NCI-H2107 (cell line): ENCODE measurements at regions not wholly inside any gene's neighbourhood (a gene's known extent, or its start where the extent isn't known, plus 50 kb on each side); places are given as distances from the start of the nearest gene placed in this dataset.

Experiments used
- DNase-seq: peaks from one replicate; lab custom pipeline; 2025; lab: John Stamatoyannopoulos, UW

GRCh38 chr2:147468963-147469362 lies 375.9 kb upstream of the ACVR2A start:
- DNase-seq: no peak

- no peak for DNase-seq
These were observed 376.5 kb upstream of the ACVR2A start for GRCh38 chr2:147468349-147468748.

GRCh38 chr2:147467441-147467840 lies 377.4 kb upstream of the ACVR2A start:
- DNase-seq: no peak

- no peak for DNase-seq
These were observed 380.0 kb upstream of the ACVR2A start for GRCh38 chr2:147464737-147465357.

GRCh38 chr2:147463881-147464520 lies 380.8 kb upstream of the ACVR2A start:
- DNase-seq: no peak

GRCh38 chr2:147460155-147460554 lies 384.7 kb upstream of the ACVR2A start:
- no peak for DNase-seq

GRCh38 chr2:147456779-147457178 lies 388.1 kb upstream of the ACVR2A start:
- DNase-seq: no peak

GRCh38 chr2:147451902-147452515 lies 392.8 kb upstream of the ACVR2A start:
- DNase-seq: no peak

- no peak for DNase-seq
These were observed 393.9 kb upstream of the ACVR2A start for GRCh38 chr2:147450661-147451510.

GRCh38 chr2:147449323-147449991 lies 395.4 kb upstream of the ACVR2A start:
- DNase-seq: no peak

GRCh38 chr2:147442816-147443215 lies 402.0 kb upstream of the ACVR2A start:
- peak; percentile 51 for DNase-seq

- no peak for DNase-seq
These were observed 403.6 kb upstream of the ACVR2A start for GRCh38 chr2:147441182-147441581.

GRCh38 chr2:147440734-147441133 lies 404.1 kb upstream of the ACVR2A start:
- peak; percentile 28 for DNase-seq

GRCh38 chr2:147439986-147440385 lies 404.8 kb upstream of the ACVR2A start:
- no peak for DNase-seq

- no peak for DNase-seq
These were observed 405.9 kb upstream of the ACVR2A start for GRCh38 chr2:147438882-147439281.

- no peak for DNase-seq
These were observed 411.0 kb upstream of the ACVR2A start for GRCh38 chr2:147433822-147434221.

GRCh38 chr2:147430408-147430807 lies 414.4 kb upstream of the ACVR2A start:
- DNase-seq: no peak

GRCh38 chr2:147428120-147428747 lies 416.6 kb upstream of the ACVR2A start:
- no peak for DNase-seq

GRCh38 chr2:147425437-147426029 lies 419.3 kb upstream of the ACVR2A start:
- no peak for DNase-seq

- DNase-seq: no peak
These were observed 420.1 kb upstream of the ACVR2A start for GRCh38 chr2:147424766-147425165.
